ENCODE measurements at regions not wholly inside any gene's neighbourhood (a gene's known extent, or its start where the extent isn't known, plus 50 kb on each side); places are given as distances from the start of the nearest gene placed in this dataset.
A peak's percentile ranks its signal among the peaks of the same experiment; 100 is the strongest.

DNA sequence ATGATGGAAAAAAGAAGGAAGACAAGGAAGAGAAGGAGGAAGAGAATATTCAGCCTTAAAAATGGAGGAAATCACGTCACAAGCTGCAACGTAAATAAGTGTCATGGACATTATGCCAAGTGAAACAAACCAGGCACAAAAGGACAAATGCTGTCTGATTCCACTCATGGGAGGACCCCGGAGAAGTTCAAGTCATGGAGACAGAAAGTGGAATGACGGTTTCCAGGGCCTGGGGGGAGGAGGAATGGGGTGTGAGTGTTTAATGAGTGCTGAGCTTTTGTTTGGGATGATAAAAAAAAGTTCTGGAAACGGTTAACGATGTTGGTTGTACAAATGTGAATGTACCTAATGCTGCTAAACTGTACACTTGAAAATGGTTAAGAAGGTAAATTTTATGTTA, 439.5 kb downstream of the GADD45G start:
- TF ChIP-seq CTCF (IDR thresholded peaks at IDR 0.05), result no peak

GRCh38 chr9:90044710-90045151, 439.9 kb downstream of the GADD45G start:
- no peak for TF ChIP-seq CTCF (IDR thresholded peaks at IDR 0.05)

- TF ChIP-seq CTCF (IDR thresholded peaks at IDR 0.05), result no peak
Observed at GRCh38 chr9:90046317-90046861, 441.6 kb downstream of the GADD45G start.

- TF ChIP-seq CTCF (IDR thresholded peaks at IDR 0.05), result no peak
Observed at GRCh38 chr9:90047828-90048227, 443.0 kb downstream of the GADD45G start.

DNA sequence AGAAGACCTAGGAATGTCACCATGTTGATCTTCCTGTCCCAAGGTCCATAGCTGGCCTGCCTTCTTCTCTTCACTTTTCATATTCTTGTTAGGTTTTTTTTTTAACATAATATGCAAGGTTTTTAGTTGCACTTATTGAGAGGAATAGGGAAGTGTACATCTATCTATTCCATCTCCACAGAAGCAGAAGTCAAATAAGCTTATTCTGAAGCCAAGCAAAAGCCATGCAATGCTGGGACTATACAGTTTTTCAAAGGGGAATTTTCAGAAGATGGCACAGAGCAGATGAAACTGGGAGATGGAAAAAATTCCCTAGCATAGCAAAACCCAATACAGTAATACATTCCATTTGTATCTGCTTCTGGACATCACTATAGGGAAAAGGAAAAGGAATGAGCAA, 447.6 kb downstream of the GADD45G start:
- no peak for TF ChIP-seq CTCF (IDR thresholded peaks at IDR 0.05)

GRCh38 chr9:90053027-90053426, 448.2 kb downstream of the GADD45G start:
- peak; percentile 27; the same call in 1 of the 2 replicates for TF ChIP-seq CTCF (IDR thresholded peaks at IDR 0.05)

DNA sequence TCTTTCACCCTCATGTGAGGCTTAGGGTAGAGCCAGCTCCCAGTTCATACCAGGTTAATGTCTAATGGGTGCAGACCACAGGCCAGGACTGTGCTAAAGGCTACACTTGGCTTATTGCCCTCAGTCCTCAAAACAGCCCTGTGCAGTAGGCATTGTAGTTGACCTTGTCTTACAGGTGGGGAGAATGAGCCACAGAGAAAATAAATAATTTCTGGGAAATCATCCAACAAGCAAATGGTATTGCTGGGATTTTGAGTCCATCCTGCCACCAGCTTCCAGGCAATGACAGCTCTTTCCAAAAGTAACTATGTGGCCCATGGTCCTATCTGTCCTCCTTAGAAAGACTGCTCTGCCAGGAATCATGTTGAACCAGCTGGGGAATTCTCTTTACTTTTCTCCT, 450.0 kb downstream of the GADD45G start:
- TF ChIP-seq CTCF (IDR thresholded peaks at IDR 0.05), result no peak

- no peak for TF ChIP-seq CTCF (IDR thresholded peaks at IDR 0.05)
Observed at GRCh38 chr9:90055226-90055625, 450.4 kb downstream of the GADD45G start.
